GM18873 (cell line): ENCODE measurements at regions not wholly inside any gene's neighbourhood (a gene's known extent, or its start where the extent isn't known, plus 50 kb on each side); places are given as distances from the start of the nearest gene placed in this dataset.
"Not testable (repeated sequence)": the region's sequence is repeated elsewhere in the genome, so short reads cannot be mapped to it uniquely, and the experiment has no call there.

ENCODE experiments used
- ATAC-seq: cut with Tn5 transposase; IDR thresholded peaks from one replicate; pipeline ENCODE4 v1.9.1; 2021; ENCODE audit warnings: mild to moderate bottlenecking, moderate library complexity, moderate number of reproducible peaks; ENCODE audit not compliant: unreplicated experiment, low FRiP score

DNA sequence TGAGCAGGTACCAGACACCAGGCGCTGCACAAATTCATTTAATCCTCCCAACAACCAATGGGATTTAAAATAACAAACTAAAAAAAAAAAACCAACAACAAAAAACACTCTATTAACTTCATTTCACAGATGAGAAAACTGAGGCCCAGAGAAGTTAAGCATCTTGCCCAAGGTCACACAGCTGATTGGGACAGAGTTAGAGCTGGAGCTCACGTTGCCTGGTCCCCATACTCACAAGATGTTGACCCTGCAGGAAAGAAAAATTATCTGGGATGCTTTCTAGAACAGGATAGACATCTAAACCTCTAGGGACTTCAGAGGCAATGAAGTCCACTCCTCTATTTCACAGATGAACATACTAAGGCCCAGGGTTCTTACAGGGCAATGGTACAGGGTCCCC, 175.3 kb downstream of the PSMG1 start:
- no peak for ATAC-seq

DNA sequence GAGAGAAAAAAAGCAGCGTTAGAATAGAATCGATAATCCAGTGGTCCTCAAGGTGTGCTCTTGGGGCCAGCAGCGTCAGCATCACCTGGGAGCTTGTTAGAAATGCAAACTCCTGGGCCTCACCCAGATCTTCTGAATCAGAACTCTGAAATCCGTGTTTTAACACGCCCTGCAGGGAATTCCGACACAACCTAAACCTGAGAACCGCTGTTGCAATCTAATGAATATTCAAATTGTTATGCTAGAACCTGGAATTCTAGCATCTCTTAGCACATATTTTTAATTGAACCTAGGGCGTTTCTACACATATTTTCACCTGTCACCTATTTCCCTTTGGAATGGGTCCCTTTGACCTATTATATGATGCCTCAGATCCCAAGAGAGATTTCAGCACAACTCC, 175.7 kb downstream of the PSMG1 start:
- no peak for ATAC-seq

DNA sequence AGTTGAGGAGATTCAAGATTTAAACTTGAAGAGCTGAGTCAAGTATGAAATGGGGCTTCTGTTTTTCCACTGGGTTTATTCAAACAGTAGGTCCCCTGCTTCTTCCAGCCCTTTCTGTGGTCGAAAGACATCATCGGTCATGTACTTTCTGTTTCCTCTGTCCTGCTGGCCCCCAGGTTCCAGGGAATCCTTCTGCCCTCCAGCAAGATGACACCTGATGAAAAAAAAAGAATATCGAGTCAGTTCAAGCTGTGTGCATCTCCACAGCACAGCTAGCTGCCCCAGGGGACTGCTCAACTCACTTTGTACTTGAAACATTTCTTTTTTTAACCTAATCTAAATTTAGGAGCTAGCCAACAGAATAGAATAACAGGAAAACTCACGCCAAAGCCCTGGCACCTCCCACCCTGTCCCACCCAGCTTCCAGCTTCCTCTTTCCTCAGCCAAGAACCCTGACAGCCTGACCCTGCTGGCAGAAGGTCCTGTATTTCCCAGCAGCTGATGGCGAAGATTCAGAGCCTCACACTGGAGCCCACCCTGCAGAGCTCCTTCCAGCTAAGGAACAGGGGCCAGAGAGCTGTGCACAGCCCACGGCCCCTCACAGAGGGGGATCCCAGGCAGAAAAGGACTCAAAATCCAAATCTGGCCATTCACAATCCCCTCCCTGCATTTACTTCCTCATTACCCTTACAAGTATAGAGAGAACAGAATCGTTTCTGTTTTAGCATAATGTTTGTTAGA, 176.5 kb downstream of the PSMG1 start:
- ATAC-seq: no peak

DNA sequence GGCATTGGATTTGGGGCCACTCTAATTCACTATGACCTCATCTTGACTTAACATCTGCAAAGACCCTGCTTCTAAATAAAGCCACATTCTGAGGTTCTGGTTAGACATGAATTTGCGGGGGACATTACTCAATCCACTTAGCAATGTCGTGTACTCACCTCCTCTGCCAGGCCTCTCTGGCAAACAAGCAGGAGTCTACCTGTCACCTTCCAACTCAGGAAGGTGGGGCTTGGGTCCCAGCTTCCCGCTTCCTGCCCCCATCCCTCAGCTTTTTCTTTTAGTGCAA, 177.8 kb downstream of the PSMG1 start:
- no peak for ATAC-seq

DNA sequence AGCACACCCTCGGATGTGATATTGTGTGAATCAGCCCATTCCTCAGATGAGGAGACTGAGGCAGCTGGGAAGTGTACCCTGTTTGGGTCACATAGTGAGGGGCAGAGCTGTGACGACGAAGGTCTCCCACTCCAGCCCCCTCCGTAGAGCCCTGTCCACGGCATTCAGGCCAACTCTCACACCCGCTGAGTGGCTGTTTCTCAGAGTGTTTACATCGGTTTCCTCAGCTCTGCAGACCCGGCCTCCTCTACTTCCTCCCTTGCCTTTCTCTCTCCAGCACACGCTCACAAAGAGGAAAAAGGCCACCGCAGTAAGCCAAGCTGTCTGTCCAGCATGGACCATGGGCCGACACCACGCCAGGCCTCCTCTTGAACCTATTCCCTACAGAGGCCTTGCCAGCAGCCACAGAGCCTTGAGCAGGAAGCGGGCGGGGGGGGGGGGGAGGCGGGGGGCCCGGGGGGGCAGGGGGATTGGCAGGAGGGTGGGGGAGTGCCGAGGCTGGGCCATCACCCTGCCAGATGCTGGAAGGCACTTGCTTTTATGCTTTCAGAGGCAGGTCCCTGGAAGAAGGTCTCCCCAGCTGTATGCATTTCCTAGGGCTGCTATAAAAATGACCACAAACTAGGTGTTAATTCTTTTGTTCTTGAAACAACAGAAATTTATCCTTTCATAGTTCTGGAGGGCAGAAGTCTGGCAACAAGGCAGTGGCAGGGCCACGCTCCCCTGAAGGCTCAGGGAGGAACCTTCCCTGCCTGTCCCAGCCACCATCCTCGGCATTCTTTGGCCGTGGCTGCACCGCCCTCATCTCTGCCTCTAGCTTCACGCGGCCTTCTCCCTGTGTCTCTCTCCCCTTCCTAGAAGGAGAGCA, 178.4 kb downstream of the PSMG1 start:
- ATAC-seq: no peak

DNA sequence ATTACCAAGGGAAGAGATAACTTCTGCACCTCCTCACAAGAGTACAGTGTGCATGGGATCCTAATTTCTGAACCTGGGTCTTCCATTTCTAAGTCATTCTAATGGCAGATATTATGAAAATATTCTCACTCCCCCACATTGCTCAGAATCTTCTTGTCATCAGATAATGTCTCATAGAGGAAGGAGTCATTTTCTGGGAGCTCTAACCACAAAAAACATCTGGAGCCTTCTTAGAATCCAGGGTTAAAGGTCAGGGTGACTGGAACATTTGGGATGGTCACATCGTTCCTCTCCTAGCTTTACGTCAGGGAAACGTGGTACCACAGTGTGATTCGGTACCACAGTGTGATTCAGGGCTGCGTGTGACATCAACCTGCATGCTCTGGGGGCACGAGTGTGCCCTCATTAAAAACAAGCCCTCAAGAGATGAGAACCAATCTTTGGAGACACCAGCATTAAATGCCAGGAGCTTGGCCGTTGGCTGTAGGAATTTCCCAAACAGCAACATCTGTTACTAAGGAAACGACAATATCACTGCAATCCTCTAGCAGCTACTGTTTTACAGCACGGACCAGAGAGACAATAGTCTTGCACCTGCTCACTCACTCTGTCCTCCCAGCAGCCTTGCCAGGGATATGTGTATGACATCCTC, 179.1 kb downstream of the PSMG1 start:
- no peak for ATAC-seq

DNA sequence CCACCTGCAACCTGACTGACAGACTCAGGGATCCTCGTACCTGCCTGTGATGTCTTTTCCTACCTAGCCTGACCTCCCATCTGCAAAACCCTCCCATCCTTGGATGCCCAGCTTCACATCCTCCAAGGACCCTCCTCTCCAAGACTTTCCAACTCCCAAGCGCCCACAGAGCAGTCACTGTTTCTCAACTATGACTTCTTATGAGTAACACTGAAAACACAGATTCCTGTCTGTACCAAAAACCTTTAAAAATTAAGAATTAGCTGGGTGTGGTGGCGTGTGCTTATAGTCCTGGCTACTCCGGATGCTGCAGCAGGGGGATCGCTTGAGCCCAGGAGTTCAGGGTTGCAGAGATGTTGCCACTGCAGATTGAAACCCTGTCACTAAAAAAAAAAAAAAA, 181.9 kb downstream of the PSMG1 start:
- ATAC-seq: no peak

DNA sequence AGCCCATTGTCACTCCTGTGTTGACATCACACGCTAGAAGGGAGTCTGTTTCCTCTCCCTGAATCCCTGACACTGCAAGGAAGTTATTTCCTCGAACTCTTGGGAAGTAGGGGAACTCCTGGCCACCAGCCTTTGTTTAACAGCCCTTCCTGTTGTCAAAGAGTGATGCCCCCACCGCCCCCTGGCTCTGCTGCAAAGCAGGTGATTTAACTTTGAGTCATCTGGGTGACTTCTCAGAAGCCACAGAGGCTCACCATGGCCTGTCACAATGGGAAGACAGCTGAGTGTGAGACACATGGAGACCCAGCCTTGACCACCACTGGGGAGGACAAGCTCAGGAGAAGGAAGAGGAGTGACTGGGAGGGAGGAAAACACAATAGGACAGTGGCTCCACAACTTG, 182.8 kb downstream of the PSMG1 start:
- no peak for ATAC-seq

DNA sequence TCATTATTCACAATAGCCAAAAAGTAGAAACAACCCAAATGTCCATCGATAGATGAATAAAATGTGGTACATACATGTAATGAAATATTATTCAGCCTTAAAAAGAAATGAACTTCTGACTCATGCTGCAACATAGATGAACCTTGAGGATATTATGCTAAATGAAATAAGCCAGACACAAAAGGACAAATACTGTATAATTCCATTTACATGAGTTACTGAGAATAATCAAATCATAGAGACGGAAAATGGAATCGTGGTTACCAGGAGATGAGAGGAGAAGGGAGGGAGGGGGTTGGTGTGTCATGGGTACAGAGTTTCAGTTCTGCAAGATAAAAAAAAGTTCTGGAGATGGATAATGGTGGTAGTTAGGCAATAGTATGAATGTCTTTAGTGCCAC, 184.1 kb downstream of the PSMG1 start:
- no peak for ATAC-seq

DNA sequence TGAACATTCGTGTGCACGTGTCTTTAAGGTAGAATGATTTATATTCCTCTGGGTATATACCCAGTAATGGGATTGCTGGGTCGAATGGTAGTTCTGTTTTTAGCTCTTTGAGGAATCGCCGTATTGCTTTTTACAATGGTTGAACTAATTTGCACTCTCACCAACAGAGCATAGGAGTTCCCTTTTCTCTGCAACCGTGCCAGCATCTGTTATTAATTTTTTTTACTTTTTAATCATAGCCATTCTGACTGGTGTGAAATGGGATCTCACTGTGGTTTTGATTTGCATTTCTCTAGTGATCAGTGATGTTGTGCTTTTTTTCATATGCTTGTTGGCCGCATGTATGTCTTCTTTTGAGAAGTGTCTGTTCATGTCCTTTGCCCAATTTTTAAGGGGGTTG, 185.0 kb downstream of the PSMG1 start:
- ATAC-seq: not testable (repeated sequence)

DNA sequence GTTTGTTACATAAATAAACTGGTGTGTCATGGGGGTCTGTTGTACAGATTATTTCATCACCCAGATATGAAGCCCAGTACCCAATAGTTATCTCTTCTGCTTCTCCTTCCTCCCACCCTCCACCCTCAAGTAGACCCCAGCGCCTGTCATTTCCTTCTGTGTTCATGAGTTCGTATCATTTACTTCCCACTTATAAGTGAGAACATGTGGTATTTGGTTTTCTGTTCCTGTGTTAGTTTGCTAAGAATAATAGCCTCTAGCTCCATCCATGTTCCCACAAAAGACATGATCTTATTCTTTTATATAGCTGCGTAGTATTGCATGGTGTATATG, 185.4 kb downstream of the PSMG1 start:
- not testable (repeated sequence) for ATAC-seq

DNA sequence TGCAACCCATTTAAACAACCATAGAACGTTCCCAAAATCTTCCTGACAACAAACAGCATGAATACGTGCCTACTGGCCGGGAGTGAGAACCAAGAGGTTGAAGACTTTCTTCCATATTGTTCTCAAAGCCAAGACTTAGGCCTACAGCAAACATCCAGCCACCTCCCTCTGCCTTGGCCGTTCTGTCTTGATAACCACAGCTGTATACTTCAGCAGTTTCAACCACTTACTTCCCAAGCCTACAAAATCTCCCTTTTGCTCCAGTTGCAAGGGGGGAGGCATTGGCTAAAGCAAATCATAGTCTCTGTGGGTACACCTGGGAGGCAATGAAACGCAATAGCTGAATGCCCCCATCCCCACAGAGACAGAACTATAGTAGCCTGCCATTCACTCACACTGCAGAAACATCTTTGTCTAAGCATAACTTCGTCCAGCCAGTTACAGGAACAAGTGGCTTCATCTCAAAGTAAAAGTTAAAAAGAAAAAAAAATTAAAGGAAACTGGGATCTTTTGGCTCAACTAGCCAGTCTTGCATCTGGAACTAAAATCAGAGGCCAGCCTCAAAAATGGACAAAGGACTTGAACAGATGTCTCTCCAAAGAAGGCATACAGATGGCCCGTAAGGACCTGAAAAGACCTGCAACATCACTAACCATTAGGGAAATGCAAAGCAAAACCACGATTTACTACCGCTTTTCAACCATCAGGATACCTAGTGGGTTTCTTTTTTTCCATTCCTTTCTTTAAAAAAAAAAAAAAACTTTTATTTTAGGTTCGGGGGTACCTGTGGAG, 186.0 kb downstream of the PSMG1 start:
- no peak for ATAC-seq

DNA sequence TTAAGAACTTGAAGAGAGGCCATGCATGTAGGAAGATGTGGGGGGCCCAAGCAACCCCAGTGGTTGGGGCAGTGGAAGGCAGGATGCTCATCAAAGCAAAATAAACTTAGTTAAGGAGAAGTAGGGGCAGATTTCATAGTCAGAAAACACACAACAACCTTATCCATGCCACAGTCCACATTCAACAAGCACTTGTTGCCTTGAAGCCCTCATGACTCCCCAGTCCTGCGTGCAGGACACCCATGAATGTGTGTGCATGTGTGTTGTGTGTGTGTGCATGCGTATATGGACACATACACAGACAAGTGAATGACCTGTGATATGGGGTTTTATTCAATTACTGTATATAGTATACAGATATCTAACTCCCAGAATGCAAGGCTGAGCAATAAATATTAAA, 186.9 kb downstream of the PSMG1 start:
- ATAC-seq: no peak

DNA sequence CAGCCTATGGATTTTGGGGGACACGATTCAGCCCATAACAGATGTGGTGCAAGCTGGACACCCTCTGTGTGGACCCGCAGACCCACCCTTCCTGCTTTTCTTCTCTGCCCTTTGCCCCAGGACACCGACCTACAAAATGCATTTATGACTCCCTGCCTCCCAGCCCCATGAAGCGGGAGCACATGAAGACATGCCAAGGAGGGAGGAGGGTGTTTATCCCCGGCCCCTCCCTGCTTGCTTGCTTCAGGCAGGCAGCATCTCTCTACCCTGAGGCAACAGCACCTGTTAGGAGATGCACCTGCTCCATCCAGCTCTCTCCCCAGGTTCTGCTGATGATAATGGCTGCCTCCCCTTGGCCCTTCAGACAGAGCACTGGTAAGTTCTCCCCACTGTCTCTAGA, 187.5 kb downstream of the PSMG1 start:
- no peak for ATAC-seq

DNA sequence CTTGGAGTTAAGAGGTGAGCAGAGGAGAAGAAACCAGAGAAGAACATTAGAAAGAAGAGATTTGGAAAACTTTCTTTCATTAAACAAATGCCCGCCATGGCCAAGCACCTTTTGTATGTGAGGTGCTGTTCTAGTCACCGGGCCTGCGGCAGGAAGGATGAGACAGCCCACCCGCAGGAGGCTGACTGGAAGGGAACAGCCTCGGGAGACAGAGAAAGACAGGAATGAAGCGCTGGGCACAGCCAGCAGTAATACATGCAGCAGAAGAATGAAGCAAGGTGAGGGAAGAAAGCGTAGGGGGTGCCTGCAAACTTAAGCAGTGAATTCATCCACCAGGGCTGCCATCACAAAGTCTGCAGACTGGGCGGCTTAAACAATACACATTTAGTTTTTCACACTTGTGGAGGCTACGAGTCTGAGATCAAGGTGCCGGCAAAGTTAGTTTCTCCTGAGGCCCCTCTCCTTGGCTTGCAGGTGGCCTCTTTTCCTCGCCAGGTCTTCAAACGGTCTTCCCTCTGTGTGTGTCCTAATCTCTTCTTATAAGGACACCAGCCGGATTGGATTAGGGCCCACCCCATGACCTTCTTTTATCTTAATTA, 188.1 kb downstream of the PSMG1 start:
- no peak for ATAC-seq

DNA sequence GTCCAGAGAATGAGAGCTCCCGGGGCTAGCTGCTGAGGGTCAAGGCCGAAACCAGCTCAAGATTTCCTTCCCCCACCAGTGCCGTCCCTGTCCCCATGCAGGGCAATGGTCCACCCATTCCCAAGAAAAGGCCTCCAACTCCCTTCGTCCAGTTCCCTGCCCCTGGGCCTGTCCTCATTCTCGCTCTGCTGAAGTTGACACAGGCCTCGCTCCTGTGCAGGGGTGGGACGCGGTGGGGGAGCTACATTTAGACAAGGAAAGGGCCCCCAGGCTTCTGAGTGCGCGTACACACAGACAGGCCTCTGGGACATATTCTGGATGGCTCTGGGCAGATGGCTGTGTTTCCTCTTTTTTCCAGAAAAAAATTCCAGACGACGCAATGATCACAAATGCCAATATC, 188.3 kb downstream of the ETS2 start:
- ATAC-seq: no peak

DNA sequence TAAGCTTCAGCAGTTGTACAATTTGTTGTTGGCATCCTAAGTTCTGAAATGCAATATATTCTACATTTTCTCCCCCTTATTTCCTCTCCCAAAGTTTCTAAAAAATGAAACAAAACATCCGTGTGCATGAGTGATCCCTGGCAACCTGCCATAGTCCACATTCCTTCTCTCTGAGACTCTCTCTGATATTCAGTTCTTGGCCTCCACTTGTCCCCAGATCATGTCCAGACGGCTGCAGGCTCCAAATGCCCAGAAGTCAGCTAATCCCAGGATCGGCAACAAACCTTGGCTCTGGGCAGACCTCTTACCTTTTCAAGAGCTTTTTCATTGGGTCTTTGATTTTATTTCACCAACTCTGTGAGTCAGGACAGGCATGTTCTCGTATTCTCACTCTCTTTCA, 187.8 kb downstream of the ETS2 start:
- no peak for ATAC-seq

DNA sequence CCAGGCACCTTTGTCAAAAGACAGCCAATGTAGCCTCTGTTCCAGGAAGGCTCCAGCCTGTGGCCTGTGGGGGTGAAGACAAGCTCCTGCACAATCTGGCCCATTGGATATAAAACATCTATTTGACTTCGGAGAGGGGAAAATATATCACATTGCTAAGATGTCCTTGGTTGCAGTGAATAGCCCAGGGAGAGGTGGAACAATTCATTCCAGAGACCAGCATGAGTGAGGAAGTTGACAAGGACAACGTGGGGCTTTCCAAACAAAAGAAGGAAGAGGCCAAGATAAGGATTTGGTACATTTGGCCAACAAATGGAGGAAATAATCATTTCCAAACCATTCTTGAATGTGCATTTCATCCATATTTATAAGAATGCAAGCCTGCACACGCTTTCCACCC, 187.0 kb downstream of the ETS2 start:
- no peak for ATAC-seq

DNA sequence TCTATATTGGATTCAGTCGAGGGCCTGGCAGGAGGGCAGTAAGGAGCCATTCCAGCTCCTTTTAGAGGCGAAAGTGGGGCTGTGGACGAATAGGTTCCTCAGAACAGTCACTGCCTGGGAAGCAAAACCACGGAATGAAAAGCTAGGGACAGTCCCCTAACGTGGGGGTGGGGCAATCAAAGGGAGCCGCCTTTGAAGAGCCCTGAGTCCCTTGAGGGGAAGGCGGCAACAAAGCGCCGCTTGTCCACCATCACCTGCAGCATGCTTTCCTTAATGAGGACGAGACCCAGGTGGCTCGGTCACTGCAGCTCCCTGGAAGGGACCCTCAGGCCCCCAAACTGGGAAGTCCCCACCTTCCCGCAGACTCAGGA, 184.7 kb downstream of the ETS2 start:
- no peak for ATAC-seq

DNA sequence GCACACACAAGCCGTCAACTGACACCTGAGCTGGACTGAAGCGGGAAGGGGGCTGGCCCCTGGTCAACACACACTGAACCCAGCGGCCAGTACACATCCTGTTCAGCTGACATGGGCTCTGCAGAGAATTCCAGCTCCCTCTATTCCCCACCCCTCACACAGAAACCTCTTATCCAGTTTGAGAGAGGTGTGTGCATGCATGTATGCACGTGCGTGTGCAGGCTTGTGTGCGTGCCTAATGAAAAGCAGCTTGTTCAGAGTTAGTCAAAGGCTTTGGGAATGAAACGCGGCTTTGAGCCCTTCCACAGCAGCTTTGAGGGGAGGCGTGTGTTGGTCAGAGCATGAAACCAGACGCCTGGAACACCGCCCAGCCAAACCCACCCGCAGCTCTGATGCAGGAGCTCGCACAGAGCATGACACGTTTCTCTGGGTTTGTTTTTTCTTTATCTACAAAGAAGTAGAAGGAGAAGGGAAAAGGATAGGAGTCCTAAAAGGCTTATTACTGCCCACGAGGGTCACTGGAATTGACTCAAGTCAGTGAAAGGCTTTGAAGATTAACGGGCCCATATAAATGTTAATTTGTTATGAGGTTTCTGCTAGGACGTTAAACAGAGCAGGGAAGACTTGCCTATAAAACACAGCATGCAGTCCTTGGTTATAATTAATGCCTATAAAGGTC, 184.2 kb downstream of the ETS2 start:
- ATAC-seq: no peak
